ENCODE measurements at regions not wholly inside any gene's neighbourhood (a gene's known extent, or its start where the extent isn't known, plus 50 kb on each side); places are given as distances from the start of the nearest gene placed in this dataset.
"Not testable (repeated sequence)": the region's sequence is repeated elsewhere in the genome, so short reads cannot be mapped to it uniquely, and the experiment has no call there.

DNA sequence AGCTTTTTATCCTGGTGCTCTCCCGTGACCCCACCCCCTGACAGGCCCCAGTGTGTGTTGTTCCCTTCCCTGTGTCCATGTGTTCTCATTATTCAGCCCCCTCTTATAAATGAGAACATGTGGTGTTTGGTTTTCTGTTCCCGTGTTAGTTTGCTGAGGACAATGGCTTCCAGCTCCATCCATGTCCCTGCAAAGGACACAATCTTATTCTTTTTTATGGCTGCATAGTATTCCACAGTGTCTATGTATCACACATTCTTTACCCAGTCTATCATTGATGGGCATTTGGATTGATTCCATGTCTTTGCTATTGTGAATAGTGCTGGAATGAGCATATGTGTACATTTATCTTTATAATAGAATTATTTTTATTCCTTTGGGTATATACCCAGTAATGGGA lies 360.5 kb downstream of the GATA3 start:
- DNase-seq (ENCODE audit: low read depth in 2 of 3, low spot score in 1 of 3) = not testable (repeated sequence)

DNA sequence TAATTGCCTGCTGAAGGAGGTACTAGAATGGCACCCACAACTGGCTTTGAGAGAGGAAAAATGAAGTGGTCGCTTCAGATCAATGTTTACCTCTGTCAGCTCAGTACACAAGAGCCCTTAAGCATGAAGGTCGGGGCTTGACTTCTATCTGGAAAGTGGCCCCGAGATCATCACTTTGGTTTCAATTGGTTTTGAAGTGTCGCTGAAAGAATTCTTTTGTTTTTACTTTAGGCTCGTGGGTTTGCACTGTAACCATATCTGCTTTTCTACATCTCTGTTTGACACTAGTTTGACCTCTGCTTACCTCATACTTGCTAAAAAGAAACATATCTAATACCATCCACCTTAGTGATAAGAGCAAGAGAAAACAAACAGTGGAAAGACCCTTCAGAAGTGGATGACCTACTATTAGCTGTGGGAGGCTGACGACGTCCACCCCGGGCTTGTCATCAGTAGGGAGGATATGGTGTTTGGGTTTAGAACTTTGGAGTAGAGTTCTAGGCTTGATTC lies 361.8 kb downstream of the GATA3 start:
- DNase-seq (ENCODE audit: low read depth in 2 of 3, low spot score in 1 of 3) = no peak

DNA sequence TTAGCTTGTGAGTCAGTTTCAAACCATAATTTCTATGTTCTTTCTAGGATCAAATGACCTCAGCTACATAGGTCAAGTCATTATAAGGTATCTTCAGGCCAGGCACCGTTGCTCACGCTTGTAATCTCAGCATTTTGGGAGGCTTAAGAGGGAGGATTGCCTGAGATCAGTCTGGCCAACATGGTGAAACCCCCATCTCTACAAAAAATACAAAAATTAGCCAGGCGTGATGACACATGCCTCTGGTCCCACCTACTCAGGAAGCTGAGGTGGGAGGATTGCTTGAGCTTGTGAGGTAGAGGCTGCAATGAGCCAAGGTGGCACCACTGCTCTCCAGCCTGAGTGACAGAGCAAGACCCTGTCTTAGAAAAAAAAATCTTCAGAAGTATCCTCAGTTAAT lies 362.3 kb downstream of the GATA3 start:
- DNase-seq (ENCODE audit: low read depth in 2 of 3, low spot score in 1 of 3) = peak in 1 of 3 donors; percentile 12

DNA sequence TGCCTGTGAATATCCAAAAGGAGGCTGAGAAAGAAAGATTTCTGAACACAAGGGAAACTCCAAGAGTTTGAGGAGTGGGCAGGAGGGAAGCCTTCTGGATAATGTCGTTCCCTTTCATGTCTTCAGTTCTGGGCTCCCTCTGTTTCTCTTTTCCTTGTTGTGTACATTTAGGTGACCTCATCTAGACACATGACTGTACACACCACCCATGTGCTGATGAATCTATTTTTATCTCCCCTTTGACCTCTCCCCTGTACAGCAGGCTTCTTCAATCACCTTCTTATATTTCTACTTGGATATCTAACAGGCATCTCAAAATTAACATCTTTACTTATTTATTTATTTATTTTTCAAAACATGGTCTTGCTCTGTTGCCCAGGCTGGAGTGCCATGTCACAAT lies 363.1 kb downstream of the GATA3 start:
- DNase-seq (ENCODE audit: low read depth in 2 of 3, low spot score in 1 of 3) = no peak

DNA sequence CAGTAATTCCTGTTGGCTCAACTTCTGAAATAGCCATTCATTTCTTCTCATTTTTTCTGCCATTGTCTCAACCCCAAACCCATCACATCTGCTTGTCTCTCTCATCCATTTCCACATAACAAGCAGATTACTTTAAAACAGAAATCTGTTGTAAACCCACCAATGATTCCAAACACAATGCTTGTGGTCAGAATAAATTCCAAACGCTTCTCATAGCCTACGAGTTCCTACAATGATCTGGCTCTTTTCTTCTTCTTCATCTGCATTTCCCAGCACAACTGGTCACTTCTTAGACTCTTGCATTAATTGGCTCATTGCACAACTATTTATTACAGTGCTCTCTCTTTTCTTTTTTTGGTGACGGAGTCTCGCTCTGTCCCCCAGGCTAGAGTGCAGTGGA lies 364.1 kb downstream of the GATA3 start:
- no peak for DNase-seq (ENCODE audit: low read depth in 2 of 3, low spot score in 1 of 3)

DNA sequence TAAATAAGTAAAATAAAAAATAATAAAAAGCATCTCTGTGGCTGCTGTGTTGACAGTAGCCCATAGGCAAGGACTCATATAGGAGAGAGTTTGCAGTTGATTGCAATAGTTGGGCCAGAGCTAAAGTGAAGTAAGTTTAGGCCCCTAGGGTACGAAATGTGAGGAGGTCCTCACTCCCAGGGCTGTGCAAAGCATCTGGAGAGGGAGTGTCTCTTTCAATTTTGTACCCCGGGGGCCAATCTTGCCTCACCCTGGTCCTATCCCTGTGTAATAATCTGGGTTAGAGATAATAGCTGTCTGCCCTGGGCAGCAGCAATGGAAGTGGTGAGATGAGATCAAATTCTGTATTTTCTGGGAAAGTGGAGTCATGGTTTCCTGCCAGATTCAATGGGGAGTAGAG lies 365.7 kb downstream of the GATA3 start:
- DNase-seq (ENCODE audit: low read depth in 2 of 3, low spot score in 1 of 3) = no peak

DNA sequence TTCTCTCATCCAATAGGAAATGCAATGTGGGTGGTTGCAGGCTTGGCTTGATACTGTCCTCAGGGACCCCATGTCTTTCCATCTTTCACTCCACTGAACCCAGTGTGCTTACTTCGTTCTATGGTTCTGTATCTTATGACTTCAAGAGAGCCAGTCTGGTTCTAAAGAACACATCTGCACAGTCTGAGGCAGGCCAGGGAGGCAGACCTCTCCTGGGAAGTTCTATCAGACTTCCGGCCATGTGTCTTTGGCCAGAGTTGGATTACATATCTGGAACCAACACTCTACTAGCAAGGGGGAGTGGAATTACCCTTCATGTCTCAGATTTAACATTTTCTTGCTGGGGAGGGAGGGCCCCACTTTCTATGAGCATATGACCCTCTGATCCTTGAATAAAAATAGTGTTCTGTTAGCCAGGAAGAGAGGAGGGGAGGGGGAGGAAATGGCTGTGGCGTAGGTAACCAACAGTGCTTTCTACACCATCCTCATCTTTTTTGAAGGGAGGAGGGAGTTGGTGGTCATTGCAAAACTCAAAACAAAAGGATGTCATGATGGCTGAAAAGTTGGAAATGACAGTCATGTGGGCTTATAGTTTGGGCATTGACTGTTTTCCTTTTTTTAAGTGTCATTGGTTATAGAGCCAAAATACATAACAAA lies 370.2 kb downstream of the GATA3 start:
- DNase-seq (ENCODE audit: low read depth in 2 of 3, low spot score in 1 of 3) = no peak

DNA sequence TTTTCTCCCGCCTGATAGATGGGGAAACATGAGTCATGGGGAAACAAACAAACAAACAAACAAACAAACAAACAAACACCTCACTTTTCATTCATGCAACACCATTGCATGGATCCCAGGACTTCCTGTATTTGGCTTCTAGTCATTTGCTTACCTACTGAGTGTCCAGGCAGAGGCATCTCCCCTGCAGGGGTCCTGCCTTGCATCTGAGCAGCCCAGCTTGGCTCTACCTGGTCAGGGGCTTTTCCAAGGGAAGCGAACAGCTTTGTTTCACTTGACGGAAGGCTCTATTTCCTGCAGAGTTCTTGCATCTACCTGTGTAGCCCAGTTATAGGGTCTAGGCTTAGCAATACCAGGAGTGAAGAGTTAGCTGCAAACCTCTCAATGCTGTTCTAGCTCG lies 374.2 kb downstream of the GATA3 start:
- DNase-seq (ENCODE audit: low read depth in 2 of 3, low spot score in 1 of 3) = no peak

DNA sequence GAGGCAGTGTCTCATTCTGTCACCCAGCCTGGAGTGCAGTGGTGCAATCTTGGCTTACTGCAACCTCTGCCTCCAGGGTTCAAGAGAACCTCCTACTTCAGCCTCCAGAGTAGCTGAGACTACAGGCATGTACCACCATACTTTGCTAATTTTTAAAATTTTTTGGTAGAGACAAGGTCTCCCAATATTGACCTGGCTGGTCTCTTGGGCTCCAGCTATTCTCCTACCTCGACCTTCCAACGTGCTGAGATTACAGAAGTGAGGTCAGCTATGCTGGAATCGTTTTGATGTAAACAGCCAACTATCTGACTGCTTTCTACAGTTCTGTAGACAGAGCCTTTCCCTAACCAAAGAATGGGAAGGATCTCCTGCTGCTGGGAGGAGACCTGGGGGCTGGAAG lies 375.8 kb downstream of the GATA3 start:
- no peak for DNase-seq (ENCODE audit: low read depth in 2 of 3, low spot score in 1 of 3)

DNA sequence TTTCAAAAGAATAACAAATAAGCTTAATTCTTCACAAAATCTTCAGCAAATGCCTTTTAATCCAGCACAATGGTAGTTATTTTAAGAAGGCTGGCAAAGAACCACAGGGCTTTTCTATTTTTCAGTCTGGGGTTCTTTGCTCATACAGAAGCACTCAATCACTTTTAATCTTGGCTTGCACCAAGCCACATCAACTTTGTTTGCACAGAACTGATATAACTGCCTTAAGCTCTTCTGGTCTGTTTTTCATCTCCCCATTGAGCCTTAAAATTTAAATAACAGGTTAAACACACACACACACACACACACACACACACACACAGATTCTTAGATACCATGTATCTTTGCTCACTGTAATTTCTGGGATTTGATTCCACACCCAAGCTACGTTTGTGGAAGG lies 377.0 kb downstream of the GATA3 start:
- no peak for DNase-seq (ENCODE audit: low read depth in 2 of 3, low spot score in 1 of 3)

DNA sequence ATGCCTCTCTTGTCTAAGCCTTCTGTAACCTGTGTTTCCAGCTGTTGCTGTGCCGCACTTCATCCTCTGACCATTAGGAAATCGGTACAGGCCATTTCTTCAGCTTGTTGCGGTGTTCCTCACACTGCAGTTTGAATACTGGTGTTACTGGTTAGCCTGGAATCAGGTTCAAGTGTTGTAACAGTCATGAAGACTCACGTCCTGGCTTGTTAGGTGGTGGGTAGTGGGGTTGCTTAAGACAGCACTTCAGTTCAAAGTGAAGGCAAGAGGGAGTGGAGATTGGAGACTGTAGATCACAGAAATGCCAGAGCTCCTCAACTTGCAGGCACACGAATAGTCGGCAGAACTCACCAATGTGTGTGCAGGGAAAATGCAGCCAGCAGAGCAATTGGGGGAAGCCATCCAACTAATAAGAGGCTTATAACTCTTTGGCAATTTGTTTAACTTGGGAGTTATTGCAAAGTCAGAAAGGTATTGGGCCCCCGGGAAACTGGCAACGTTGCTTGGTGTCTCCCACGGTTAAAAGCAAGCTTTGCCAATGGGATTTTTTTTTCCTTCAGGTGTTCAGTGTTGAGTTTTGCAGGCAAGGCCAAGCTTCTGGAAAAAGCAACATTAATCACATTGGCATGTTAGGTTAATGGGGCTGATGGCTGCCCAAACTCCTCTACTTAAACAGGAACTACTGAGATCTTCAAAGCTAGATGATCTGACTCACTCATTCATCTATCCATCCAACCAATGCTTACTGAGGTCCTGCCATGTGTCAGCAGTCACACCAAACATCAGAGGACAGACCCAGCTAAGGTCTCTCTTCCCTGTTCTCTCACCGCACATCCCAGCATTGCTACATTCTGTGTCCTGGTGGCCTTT lies 380.9 kb downstream of the GATA3 start:
- DNase-seq (ENCODE audit: low read depth in 2 of 3, low spot score in 1 of 3) = no peak

DNA sequence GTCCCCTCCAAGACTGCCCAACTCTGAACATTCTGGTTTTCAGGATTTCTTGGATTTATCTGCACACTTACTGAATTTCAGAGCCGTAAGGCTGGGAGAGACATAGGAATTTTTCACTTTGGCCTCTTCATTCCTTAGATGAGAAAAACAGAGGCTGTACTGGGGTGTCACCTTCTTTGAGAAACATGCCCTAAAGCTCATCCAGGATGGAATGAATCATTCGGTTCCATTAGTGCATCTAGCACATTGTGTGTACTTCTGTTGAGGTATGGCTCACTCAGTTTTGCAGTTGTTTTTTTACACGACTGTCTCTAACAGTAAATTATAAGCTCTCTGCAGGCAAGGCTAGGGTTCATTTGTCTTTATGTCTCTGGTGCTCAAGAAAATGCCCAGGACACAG lies 383.4 kb downstream of the GATA3 start:
- no peak for DNase-seq (ENCODE audit: low read depth in 2 of 3, low spot score in 1 of 3)

DNA sequence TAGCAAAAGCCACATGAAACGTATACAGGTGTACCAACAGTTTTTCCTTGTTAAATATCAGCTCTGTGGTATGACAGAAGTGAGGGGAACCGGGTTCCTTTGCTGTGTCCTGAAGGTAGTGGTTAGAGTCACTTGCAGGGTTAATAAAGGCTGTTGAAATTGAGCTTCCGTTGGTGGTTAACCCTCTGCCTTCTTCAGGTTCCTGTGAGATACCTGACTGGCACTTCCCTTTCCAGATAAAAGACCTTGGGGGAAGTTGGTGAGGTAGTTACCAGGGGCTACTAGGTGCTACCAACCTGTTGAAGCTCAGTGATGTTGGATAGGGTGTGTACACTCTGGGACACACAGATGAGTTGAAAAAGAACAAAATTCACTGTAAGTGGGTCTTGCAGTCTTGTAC lies 384.1 kb downstream of the GATA3 start:
- DNase-seq (ENCODE audit: low read depth in 2 of 3, low spot score in 1 of 3) = no peak

DNA sequence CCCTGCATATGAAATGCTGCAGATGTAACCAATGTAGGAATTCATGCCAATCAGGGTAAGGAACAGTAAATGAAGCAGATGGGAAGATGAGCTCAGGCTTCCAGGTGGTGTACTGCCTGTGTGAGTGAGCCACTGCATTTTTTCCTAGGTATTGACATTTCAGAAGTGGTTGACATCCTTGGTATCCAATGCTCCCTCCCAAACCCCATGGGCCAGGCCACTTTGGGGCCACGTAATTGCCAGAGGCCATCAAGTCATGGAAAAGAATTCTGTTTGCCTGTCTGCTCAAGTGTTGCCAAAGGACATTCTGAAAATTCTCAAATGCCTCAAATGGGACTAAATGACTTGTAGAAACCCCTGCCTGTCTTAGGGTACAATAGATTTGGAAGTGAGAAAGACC lies 384.6 kb downstream of the GATA3 start:
- DNase-seq (ENCODE audit: low read depth in 2 of 3, low spot score in 1 of 3) = no peak

DNA sequence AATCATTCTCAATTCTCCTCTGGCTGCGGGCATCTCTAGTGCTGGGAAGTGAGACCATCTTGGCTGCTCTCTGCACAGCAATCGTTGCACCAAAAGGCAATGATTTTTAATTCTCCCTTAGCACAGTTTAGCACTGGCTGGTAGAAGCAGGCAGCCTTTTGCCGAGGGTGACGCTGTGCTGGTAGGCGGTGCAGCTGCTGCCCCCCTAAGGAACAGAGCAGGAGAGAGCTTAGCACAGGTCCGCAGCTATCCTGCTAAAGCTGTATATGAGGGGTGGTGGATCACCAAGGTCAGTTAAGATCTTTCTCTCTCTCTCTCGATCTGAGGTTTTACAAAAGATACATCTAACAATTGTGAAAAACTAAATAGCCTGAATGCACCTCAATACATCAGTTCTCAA lies 390.1 kb downstream of the GATA3 start:
- DNase-seq (ENCODE audit: low read depth in 2 of 3, low spot score in 1 of 3) = no peak

DNA sequence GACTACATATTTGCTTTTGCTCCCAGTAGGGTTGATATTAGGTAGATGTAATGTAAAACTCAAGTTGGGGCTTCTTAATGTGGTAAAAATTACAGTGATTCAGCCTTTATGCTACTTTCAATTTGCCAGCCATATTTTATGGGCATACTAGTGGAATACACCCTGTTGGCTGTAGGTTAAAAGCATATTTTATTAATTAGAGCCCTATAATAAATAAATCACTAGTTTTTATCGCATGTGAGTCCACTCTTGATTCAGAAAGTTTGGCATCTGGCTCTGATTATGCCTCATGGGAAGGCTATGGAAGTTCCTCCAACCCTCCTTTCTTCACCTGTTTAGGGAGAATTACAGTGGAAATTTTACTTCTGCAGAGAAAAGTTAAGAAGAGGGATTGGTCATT lies 390.9 kb downstream of the GATA3 start:
- no peak for DNase-seq (ENCODE audit: low read depth in 2 of 3, low spot score in 1 of 3)

DNA sequence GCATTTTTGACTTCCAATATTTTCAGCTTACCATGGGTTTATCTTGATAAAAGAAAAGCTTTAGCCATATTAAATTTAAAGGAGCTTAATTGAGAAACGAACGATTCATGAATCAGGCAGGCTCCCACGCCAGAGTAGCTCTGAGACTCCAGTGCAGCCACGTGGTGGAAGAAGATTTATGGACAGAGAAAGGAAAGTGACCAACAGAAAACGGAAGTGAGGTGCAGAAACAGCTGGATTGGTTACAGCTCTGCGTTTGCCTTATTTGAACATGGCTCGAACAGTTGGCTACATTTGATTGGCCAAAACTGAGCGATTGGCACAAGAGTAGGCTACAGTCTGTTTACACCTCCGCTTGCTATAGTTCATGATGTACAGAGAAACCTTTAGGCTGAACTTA lies 395.4 kb downstream of the GATA3 start:
- DNase-seq (ENCODE audit: low read depth in 2 of 3, low spot score in 1 of 3) = no peak

DNA sequence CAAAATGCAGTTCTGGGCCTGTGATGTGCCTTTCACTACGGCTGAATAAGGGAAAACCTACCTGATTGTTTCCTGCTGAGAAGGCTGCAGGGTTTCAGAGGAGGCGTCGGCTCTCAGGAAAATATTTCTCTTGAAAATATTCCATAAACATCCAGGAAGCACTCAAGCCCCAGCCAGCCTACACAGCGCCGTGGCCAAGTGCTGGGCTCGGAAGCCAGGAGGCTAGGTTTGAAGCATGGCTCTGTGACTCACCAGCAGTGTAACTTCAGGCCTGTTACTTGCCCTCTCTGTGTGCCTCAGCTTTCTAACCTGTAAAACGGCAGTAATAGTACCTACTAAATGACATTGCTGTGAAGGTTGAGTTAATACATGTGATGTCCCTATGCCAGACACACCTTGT lies 399.1 kb downstream of the GATA3 start:
- no peak for DNase-seq (ENCODE audit: low read depth in 2 of 3, low spot score in 1 of 3)

DNA sequence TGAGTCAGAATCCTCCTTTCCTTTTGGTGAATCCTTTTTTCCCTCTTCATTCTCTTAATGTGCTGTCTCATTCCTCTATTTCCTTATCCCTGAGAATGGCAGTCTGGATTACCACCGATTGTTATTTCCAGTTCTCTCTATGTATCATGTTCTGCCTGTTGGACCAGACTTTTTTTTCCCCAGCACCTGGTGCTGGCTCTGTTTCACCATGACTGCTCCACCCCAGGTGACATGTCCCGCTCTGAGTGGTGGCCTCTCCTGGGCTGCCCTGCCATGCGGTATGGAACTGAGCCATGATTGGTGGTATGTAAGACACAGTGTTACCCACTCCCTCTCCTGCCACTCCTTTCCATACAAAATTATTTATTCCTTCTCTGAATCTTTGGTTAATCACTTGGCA lies 399.9 kb downstream of the GATA3 start:
- DNase-seq (ENCODE audit: low read depth in 2 of 3, low spot score in 1 of 3) = no peak

DNA sequence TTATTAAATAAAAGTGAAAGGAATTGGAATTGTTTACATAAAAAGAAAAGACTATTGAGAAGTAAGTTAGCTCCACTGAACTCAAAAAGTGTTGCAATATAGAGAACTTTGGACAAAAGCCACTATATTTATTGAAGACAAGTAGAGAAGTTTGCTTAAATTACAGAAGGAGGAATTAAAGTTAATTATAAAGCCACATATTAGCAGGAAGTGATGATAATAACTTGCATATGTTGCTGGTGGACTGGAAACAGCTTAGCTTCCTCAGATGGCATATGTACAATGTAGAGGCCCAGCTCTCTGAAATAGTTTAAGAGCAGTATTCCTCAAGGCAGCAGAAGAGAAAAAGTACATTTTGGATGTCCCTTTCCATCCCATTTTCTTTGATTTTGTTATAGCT lies 400.7 kb downstream of the GATA3 start:
- DNase-seq (ENCODE audit: low read depth in 2 of 3, low spot score in 1 of 3) = no peak

DNA sequence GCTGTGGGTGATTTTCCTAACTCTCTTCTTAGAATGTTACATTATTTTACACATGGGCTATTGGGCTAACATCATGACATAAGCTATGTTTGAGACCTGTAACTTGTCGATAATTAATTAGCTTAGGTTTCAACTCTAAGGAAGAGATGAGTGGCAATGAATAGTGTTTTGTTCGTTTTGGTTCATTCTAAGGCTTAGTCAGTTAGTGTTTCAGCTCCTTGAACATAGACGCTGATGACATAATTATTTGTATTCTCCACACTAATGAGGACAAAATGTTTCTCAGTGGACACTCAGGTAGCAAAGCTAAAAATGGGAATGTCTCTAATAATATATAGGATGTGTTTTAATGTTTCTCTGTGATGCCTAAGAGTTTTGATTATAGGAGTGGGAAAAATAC lies 401.9 kb downstream of the GATA3 start:
- DNase-seq (ENCODE audit: low read depth in 2 of 3, low spot score in 1 of 3) = no peak

DNA sequence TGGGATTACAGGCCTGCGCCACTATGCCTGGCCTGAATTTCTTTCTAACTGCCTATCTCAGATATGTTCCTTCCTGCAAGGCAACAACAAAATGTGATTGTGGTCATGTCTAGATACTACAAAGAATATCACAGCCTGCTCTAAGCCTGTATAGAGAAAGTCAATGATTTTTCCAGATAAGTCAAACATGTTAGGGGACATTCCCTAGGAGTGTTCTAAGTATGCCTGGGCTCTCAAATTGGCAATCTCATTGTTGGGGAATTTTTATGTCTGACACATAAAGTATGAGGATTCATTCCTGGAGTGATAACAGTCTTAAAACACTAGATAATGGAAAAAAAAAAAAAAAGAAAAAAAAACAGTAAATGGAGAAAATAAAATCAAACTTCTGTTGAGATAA lies 406.1 kb downstream of the GATA3 start:
- no peak for DNase-seq (ENCODE audit: low read depth in 2 of 3, low spot score in 1 of 3)

DNA sequence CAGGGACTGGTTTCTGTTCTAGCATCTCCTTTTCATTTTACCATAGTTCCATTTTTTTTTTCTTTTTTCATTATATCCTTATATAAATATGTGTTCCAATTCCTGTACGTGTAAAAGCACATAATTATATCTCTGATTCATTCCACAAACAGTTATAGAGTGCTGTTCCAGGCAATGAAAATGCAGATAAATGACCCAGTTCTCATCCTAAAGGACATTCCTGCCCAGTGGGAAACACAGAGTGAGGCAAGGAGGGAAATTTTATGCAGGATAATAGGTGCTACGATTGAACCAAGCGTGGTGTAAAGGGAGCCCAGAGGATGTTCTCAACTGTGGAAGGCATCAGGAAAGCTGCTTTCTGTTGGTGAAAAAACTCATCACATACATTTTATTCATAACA lies 408.1 kb downstream of the GATA3 start:
- DNase-seq (ENCODE audit: low read depth in 2 of 3, low spot score in 1 of 3) = no peak

All from stimulated activated CD4-positive, alpha-beta T cell treated with anti-CD3 and anti-CD28 coated beads, Interleukin-12 subunit alpha, Interleukin-12 subunit beta, amount 100 ng/mL, for 48 hours (primary cell).